Mesothelial cell of epicardium (in vitro differentiated cells): ENCODE measurements at regions not wholly inside any gene's neighbourhood (a gene's known extent, or its start where the extent isn't known, plus 50 kb on each side); places are given as distances from the start of the nearest gene placed in this dataset.
"Not testable (repeated sequence)": the region's sequence is repeated elsewhere in the genome, so short reads cannot be mapped to it uniquely, and the experiment has no call there.

ENCODE experiments used
- DNase-seq, 2 experiments: peaks; one replicate each; pipeline ENCODE4 v3.0.0; 2021; ENCODE audit warnings: low spot score in 2 of 2; ENCODE audit not compliant: unreplicated experiment in 2 of 2
- H3K27ac Mint-ChIP-seq: 2 replicates; pipeline ENCODE4 v1.8.0; 2021; ENCODE audit warnings: mixed read lengths
- H3K27me3 Mint-ChIP-seq: 2 replicates; pipeline ENCODE4 v1.8.0; 2021; ENCODE audit warnings: low read depth, mixed read lengths
- H3K36me3 Mint-ChIP-seq: 2 replicates; pipeline ENCODE4 v1.8.0; 2021; ENCODE audit warnings: mixed read lengths
- H3K4me1 Mint-ChIP-seq: 2 replicates; pipeline ENCODE4 v1.8.0; 2021; ENCODE audit warnings: mixed read lengths
- H3K4me3 Mint-ChIP-seq: 2 replicates; pipeline ENCODE4 v1.8.0; 2021; ENCODE audit warnings: mild to moderate bottlenecking, moderate library complexity, mixed read lengths
- H3K9me3 Mint-ChIP-seq: 2 replicates; pipeline ENCODE4 v1.8.0; 2021; ENCODE audit warnings: mixed read lengths
- TF ChIP-seq, protein P1 (sequence below): fragments of 200-600 bp; sonication (generic); IDR thresholded peaks from one replicate; pipeline ENCODE4 v1.5.0; 2021; ENCODE audit warnings: antibody characterized with exemption; ENCODE audit not compliant: unreplicated experiment

DNA sequence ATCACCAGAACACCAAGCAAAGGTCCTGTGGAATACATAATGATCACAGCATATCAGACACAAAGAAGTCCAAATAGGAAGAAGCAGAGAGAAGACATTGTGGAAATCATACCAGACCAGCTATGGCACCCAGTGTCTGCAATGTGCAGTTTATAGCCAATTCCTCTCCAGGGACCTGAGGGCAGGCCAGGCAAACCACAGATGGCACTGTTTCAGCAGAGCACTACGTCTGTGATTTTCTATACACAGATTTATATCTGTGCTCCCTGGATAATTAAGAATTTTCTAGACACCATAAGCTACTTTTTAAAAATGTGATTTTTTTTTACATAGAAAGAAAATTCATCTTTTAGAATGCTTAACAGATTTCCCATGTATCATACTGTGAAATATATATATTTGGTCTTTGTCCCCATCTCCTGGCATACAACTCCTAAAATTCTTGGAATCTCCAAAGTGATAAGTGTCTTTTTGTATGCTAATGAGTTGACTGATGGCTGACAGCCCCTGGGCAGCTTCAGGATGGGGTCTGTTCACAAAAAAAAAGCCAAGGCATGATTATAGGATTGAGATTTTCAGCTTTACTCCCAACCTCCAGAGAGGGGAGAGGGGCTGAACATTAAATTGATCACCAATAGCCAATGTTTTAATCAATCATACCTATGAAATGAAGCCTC, 498.1 kb downstream of the SIPA1L2 start:
- TF ChIP-seq, protein P1, sequence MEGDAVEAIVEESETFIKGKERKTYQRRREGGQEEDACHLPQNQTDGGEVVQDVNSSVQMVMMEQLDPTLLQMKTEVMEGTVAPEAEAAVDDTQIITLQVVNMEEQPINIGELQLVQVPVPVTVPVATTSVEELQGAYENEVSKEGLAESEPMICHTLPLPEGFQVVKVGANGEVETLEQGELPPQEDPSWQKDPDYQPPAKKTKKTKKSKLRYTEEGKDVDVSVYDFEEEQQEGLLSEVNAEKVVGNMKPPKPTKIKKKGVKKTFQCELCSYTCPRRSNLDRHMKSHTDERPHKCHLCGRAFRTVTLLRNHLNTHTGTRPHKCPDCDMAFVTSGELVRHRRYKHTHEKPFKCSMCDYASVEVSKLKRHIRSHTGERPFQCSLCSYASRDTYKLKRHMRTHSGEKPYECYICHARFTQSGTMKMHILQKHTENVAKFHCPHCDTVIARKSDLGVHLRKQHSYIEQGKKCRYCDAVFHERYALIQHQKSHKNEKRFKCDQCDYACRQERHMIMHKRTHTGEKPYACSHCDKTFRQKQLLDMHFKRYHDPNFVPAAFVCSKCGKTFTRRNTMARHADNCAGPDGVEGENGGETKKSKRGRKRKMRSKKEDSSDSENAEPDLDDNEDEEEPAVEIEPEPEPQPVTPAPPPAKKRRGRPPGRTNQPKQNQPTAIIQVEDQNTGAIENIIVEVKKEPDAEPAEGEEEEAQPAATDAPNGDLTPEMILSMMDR = no peak
- no peak overlapping the region for H3K4me3 Mint-ChIP-seq
- no peak overlapping the region for H3K27ac Mint-ChIP-seq
- H3K4me1 Mint-ChIP-seq = no peaks in the 10 kb centered on the region
- no peaks in the 10 kb centered on the region for H3K27me3 Mint-ChIP-seq
- H3K9me3 Mint-ChIP-seq = peaks cover 34% of the 10 kb centered on the region
- H3K36me3 Mint-ChIP-seq = peaks cover 3% of the 10 kb centered on the region
- no peak for DNase-seq

DNA sequence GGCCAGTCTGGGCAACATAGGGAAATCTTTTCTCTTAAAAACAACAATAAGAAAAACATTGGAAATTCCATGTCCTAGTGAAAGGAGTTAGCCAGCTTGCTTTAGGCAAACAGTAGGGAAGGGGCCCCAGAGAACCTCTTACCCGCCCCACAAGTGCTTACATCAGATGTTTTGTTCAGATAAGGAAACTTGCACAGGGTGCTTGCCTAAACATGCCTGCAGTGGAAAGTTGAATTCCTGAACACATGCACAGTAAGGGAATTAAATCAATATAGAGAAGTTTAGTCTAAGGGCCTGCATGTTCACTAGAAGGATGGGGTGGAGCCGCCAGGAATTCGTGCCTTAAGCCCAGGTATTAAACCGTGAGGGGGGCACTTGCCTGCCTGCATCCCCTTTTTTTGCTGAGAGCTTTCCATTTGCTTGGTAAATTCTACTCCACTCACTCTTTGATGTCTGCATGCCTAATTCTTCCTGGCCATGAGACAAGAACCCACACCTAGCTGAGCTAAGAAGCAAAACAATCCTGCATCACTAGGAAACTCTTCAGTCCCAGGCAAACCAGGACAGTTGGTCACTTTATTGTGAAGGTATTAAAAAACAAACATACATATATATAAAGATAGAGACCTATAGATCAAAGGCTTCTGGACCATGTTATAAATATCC, 499.0 kb downstream of the SIPA1L2 start:
- peaks cover 5% of the 10 kb centered on the region for H3K36me3 Mint-ChIP-seq
- TF ChIP-seq, protein P1 = no peak
- no peaks in the 10 kb centered on the region for H3K4me1 Mint-ChIP-seq
- no peak for DNase-seq
- no peak overlapping the region for H3K27ac Mint-ChIP-seq
- no peaks in the 10 kb centered on the region for H3K27me3 Mint-ChIP-seq
- H3K9me3 Mint-ChIP-seq = peaks cover 35% of the 10 kb centered on the region
- no peak overlapping the region for H3K4me3 Mint-ChIP-seq

DNA sequence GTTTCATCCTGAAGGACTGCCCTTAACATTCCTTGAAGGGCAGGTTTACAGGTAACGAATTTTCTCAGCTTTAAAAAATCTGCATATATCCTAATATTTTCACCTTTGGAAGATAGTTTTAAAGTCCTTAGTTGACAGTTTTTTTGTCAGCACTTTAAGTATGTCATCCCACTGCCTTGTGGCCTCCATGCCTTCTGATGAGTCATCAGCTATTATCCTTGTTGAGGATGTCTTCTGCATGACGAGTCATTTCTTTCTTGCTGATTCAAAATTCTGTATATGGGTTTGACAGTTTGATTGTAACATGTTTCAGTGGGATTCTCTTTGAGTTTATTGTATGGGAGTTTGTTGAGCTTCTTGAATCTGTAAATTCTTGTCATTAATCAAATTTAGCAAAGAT, 500.6 kb downstream of the DISC1 start:
- TF ChIP-seq, protein P1 = no peak
- Mint-ChIP-seq H3K27ac (no peak overlapping the region), H3K4me1 (peaks cover 9% of the 10 kb centered on the region), H3K4me3 (no peak overlapping the region), H3K27me3 (peaks cover 4% of the 10 kb centered on the region), H3K36me3 (peaks cover 5% of the 10 kb centered on the region), H3K9me3 (peaks cover 41% of the 10 kb centered on the region)
- no peak for DNase-seq

DNA sequence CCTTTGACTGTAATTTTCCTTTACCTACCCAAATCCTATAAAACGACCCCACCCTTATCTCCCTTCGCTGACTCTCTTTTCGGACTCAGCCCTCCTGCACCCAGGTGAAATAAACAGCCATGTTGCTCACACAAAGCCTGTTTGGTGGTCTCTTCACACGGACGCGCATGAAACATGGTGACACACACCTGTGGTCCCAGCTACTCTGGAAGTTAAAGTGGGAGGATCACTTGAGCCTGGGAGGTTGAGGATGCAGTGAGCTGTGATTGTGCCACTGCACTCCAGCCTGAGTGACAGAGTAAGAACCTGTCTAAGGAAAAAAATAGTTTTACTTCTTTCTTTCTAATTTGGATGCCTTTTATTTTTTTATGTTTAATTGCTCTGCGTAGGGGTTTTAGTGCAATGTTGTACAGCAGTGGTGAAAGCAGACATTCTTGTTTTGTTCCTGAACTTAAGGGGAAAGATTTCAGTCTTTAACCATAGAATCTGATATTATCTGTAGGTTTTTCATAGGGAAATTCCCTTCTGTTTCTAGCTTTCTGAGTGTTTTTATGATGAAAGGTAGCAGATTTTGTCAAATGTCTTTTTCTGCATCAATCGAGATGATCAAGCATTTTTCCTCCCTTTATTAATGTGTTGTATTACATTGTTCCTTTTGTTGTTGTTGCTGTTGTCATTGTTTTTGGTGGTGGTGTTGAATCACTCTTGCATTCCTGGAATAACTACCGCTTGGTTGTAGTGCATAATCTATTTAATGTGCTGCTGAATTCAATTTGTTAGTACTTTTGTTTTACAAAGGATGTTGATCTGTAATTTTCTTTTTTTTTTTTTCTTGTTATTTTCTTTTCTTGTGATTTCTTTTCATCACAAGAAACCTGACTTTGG, 497.4 kb downstream of the DISC1 start:
- H3K4me3 Mint-ChIP-seq = no peak overlapping the region
- peaks cover 30% of the 10 kb centered on the region for H3K9me3 Mint-ChIP-seq
- H3K27ac Mint-ChIP-seq = peak overlapping the region; percentile 15
- H3K27me3 Mint-ChIP-seq = peaks cover 24% of the 10 kb centered on the region
- DNase-seq = no peak
- peaks cover 9% of the 10 kb centered on the region for H3K4me1 Mint-ChIP-seq
- TF ChIP-seq, protein P1 = no peak
- peaks cover 4% of the 10 kb centered on the region for H3K36me3 Mint-ChIP-seq

DNA sequence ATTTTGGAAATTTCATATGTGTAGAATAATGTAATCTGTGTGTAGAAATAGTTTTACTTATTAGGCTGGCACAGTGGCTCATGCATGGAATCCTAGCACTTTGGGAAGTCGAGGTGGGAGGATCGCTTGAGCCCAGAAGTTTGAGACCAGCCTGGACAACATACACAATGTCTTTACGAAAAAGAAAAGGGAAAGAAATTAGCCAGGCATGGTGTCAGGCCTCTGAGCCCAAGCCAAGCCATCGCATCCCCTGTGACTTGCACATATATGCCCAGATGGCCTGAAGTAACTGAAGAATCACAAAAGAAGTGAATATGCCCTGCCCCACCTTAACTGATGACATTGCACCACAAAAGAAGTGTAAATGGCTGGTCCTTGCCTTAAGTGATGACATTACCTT, 491.3 kb downstream of the DISC1 start:
- not testable (repeated sequence) for H3K4me1 Mint-ChIP-seq, DNase-seq, H3K9me3 Mint-ChIP-seq, H3K4me3 Mint-ChIP-seq, H3K27ac Mint-ChIP-seq, H3K36me3 Mint-ChIP-seq
- peaks cover 39% of the 10 kb centered on the region for H3K27me3 Mint-ChIP-seq

DNA sequence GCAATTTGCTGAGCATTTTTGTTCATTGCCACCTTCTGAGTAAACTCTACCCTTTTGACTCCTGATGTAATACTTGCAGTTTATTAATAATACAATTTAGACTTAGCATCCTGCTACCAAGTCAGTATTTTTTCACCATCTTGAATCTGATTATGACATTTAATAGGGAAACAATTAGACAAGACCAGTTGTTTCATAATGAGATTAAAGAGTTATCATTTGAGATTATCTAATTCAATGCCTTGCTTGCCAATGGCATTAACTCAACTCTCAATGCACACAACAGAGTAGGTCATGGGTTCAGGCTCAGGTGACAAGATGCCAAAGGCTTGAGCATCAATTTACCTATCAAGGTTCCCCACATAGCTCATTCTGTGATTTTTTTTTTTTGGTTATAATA, 488.4 kb downstream of the DISC1 start:
- Mint-ChIP-seq H3K9me3 (peaks cover 3% of the 10 kb centered on the region), H3K27ac (no peak overlapping the region), H3K36me3 (peaks cover 2% of the 10 kb centered on the region), H3K4me1 (peaks cover 20% of the 10 kb centered on the region), H3K4me3 (no peak overlapping the region), H3K27me3 (peaks cover 25% of the 10 kb centered on the region)
- DNase-seq = no peak
- TF ChIP-seq, protein P1 = no peak
